IMR-90 (cell line): ENCODE measurements at regions not wholly inside any gene's neighbourhood (a gene's known extent, or its start where the extent isn't known, plus 50 kb on each side); places are given as distances from the start of the nearest gene placed in this dataset.

Source experiments
- ATAC-seq: fragments of 200-7000 bp; cut with Tn5 transposase; 2 replicates; pipeline ENCODE4 v1.9.1; 2020; ENCODE audit warnings: low read depth, mild to moderate bottlenecking, moderate library complexity
- BruUV-seq: library from RNA; stranded (reverse); fragments of 400-500 nt; replicated peaks from 2 replicates; lab custom pipeline; 2021; lab: Mats Ljungman, UMichigan
- CTCF ChIA-PET: fragments of 300-600 bp; formaldehyde crosslinking; extraction: SDS; loops from one replicate; lab custom pipeline; 2021; ENCODE audit warnings: antibody characterized with exemption; lab: Yijun Ruan, JAX
- POLR2A ChIA-PET: fragments of 300-600 bp; sonication (Branson Sonifier 250); formaldehyde crosslinking; loops from one replicate; lab custom pipeline; 2022; ENCODE audit warnings: antibody characterized with exemption; ENCODE audit not compliant: unreplicated experiment; lab: Charles Lee
- DNase-seq: peaks from one replicate; pipeline ENCODE4 v3.0.0; 2013
- H2AFZ ChIP-seq: replicated peaks from 2 replicates; pipeline ENCODE3; 2013; ENCODE audit warnings: low read length, mild to moderate bottlenecking; ENCODE audit not compliant: poor library complexity
- H2AK5ac ChIP-seq: 2 replicates; pipeline ENCODE4 v1.6.1; 2013; ENCODE audit warnings: low read depth, low read length, inconsistent platforms
- H2AK9ac ChIP-seq: replicated peaks from 2 replicates; pipeline ENCODE3; 2013; ENCODE audit warnings: mild to moderate bottlenecking, low read depth, low read length, moderate library complexity; ENCODE audit not compliant: poor library complexity
- H2BK120ac ChIP-seq: 2 replicates; pipeline ENCODE4 v1.6.1; 2013; ENCODE audit warnings: low read depth, low read length, inconsistent platforms
- H2BK15ac ChIP-seq: 3 replicates; pipeline ENCODE4 v1.6.1; 2013; ENCODE audit warnings: low read depth, low read length, inconsistent platforms
- H2BK20ac ChIP-seq: 2 replicates; pipeline ENCODE4 v1.6.1; 2013; ENCODE audit warnings: low read depth, mild to moderate bottlenecking, inconsistent platforms, low read length, moderate library complexity
- H2BK5ac ChIP-seq: 2 replicates; pipeline ENCODE4 v1.6.1; 2013; ENCODE audit warnings: mild to moderate bottlenecking, low read depth, low read length, inconsistent platforms; ENCODE audit not compliant: poor library complexity, severe bottlenecking
- H3K14ac ChIP-seq: replicated peaks from 2 replicates; pipeline ENCODE4 v1.6.1; 2013; ENCODE audit warnings: low read depth, low read length, inconsistent platforms
- H3K18ac ChIP-seq: 2 replicates; pipeline ENCODE4 v1.6.1; 2013; ENCODE audit warnings: low read depth, low read length, control low read depth
- H3K23ac ChIP-seq: 2 replicates; pipeline ENCODE4 v1.6.1; 2013; ENCODE audit warnings: low read depth, low read length, inconsistent platforms
- H3K27ac ChIP-seq: 2 replicates; pipeline ENCODE4 v1.5.1; 2013; ENCODE audit warnings: mild to moderate bottlenecking, control low read depth, low read length; ENCODE audit not compliant: insufficient read depth
- H3K27me3 ChIP-seq: 2 replicates; pipeline ENCODE4 v1.6.1; 2013; ENCODE audit warnings: low read length; ENCODE audit not compliant: control insufficient read depth, insufficient read depth
- H3K36me3 ChIP-seq: 2 replicates; pipeline ENCODE4 v1.6.1; 2013; ENCODE audit warnings: low read length, mixed read lengths; ENCODE audit not compliant: control insufficient read depth, insufficient read depth
- H3K4ac ChIP-seq: 2 replicates; pipeline ENCODE4 v1.6.1; 2013; ENCODE audit warnings: low read depth, low read length, inconsistent platforms
- H3K4me1 ChIP-seq: 2 replicates; pipeline ENCODE4 v1.6.1; 2013; ENCODE audit warnings: low read length, mixed read lengths; ENCODE audit not compliant: control insufficient read depth, insufficient read depth
- H3K4me2 ChIP-seq: 2 replicates; pipeline ENCODE4 v1.6.1; 2013; ENCODE audit warnings: low read depth, mild to moderate bottlenecking, control low read depth, low read length, moderate library complexity
- H3K4me3 ChIP-seq: 2 replicates; pipeline ENCODE4 v1.5.1; 2013; ENCODE audit warnings: low read depth, mild to moderate bottlenecking, control low read depth, low read length, moderate library complexity; ENCODE audit not compliant: insufficient read depth
- H3K56ac ChIP-seq: 2 replicates; pipeline ENCODE4 v1.6.1; 2013; ENCODE audit warnings: low read length, inconsistent platforms; ENCODE audit not compliant: insufficient read depth; ENCODE audit errors: extremely low read depth
- H3K79me1 ChIP-seq, 2 experiments: 2 replicates each; pipeline ENCODE4 v1.6.1; 2013; ENCODE audit warnings: low read length in 2 of 2, inconsistent platforms in 1 of 2, low read depth in 1 of 2
- H3K9ac ChIP-seq: 2 replicates; pipeline ENCODE4 v1.6.1; 2013; ENCODE audit warnings: low read depth, low read length, control low read depth
- H3K9me1 ChIP-seq: 2 replicates; pipeline ENCODE4 v1.6.1; 2013; ENCODE audit warnings: low read length, inconsistent platforms; ENCODE audit not compliant: insufficient read depth
- H3K9me3 ChIP-seq: 2 replicates; pipeline ENCODE4 v1.6.1; 2013; ENCODE audit warnings: low read length; ENCODE audit not compliant: control insufficient read depth, insufficient read depth
- H4K20me1 ChIP-seq: 2 replicates; pipeline ENCODE4 v1.6.1; 2013; ENCODE audit warnings: low read length, inconsistent platforms; ENCODE audit not compliant: insufficient read depth
- H4K5ac ChIP-seq: 2 replicates; pipeline ENCODE4 v1.6.1; 2013; ENCODE audit warnings: mild to moderate bottlenecking, low read depth, low read length, control low read depth
- H4K8ac ChIP-seq, 2 experiments: 2 replicates each; pipeline ENCODE4 v1.6.1; 2013; ENCODE audit warnings: low read depth in 2 of 2, low read length in 2 of 2, control low read depth in 1 of 2, inconsistent platforms in 1 of 2
- H4K91ac ChIP-seq: 2 replicates; pipeline ENCODE4 v1.6.1; 2013; ENCODE audit warnings: low read depth, low read length, inconsistent platforms; ENCODE audit not compliant: insufficient read depth
- MAFK ChIP-seq: IDR thresholded peaks from 2 replicates; pipeline ENCODE4 v1.6.1; 2012; ENCODE audit warnings: low read depth, low read length, improper control_type of control experiment
- MXI1 ChIP-seq: IDR thresholded peaks from 2 replicates; pipeline ENCODE4 v1.6.1; 2012; ENCODE audit warnings: low read depth, mild to moderate bottlenecking, low read length, moderate library complexity, borderline replicate concordance
- POLR2A ChIP-seq: IDR thresholded peaks from 2 replicates; pipeline ENCODE4 v1.6.1; 2012; ENCODE audit warnings: mild to moderate bottlenecking, low read depth, low read length
- RAD21 ChIP-seq: IDR thresholded peaks from 2 replicates; pipeline ENCODE4 v1.6.1; 2012; ENCODE audit warnings: low read length, improper control_type of control experiment
- RFX5 ChIP-seq: IDR thresholded peaks from 2 replicates; pipeline ENCODE4 v1.8.0; 2012; ENCODE audit warnings: low read depth, mild to moderate bottlenecking, low read length, moderate library complexity
- WGBS, 2 experiments: methylation state at CpG; one replicate each; pipeline versions ENCODE4 v1.1.5 to v1.1.7; 2013; ENCODE audit warnings: missing lambda C conversion rate in 2 of 2; ENCODE audit not compliant: insufficient read length in 1 of 2; ENCODE audit errors: extremely low coverage in 2 of 2; 5-methylcytosine and 5-hydroxymethylcytosine counted together
- dilution Hi-C: fragments of 300-500 bp; cut with HindIII; formaldehyde crosslinking; loops from one replicate; pipeline ENCODE4 v1.14.3; 2018; ENCODE audit warnings: low sequenced_read_pairs; ENCODE audit not compliant: unreplicated experiment
- in situ Hi-C: fragments of 300-500 bp; cut with MboI; formaldehyde crosslinking; loops from 3 replicates; pipeline ENCODE4 v1.14.3; 2019; ENCODE audit warnings: low sequenced_read_pairs, inconsistent platforms, mixed read lengths
- intact Hi-C: fragments of 100-400 bp; cut with micrococcal nuclease; formaldehyde crosslinking; loops from 2 replicates; pipeline ENCODE4 v1.10.0; 2022

GRCh38 chr3:144433006-144433405 is 461.4 kb downstream of the DIPK2A start:
- no peak overlapping the region for H4K91ac ChIP-seq
- ATAC-seq (no peak), DNase-seq (no peak)
- dilution Hi-C loops, result no loop called here
- CTCF ChIA-PET, result no interaction called here
- no peak overlapping the region for H2BK15ac ChIP-seq
- no peak overlapping the region for H2BK5ac ChIP-seq
- intact Hi-C loops, result no loop called here
- H3K9ac ChIP-seq, result no peak overlapping the region
- no peak overlapping the region for H2BK120ac ChIP-seq
- TF ChIP-seq MXI1 (no peak), MAFK (no peak), POLR2A (no peak), RFX5 (no peak), RAD21 (no peak)
- H3K4ac ChIP-seq, result no peak overlapping the region
- H4K20me1 ChIP-seq, result no peaks in the 10 kb centered on the region
- no peak overlapping the region for H3K4me3 ChIP-seq
- H3K79me1 ChIP-seq, result no peaks in the 10 kb centered on the region
- in situ Hi-C loops, result loop anchor here (25.0 kb wide), 1 partner anchor 104 kb away; no protein-coding TSS in a partner anchor
- no peaks in the 10 kb centered on the region for H3K9me3 ChIP-seq
- H3K14ac ChIP-seq, result no peak overlapping the region
- no peaks in the 10 kb centered on the region for H3K9me1 ChIP-seq
- H3K4me2 ChIP-seq, result no peak overlapping the region
- H4K8ac ChIP-seq, result no peak overlapping the region
- H3K27ac ChIP-seq, result no peak overlapping the region
- H4K5ac ChIP-seq, result no peak overlapping the region
- POLR2A ChIA-PET, result no interaction called here
- no peak overlapping the region for H3K23ac ChIP-seq
- WGBS, 2 experiments, result 33% methylated on average over 1 of the region's 1 CpG; no CpG with 5 or more reads in 1 of the 2 experiments
- no peak overlapping the region for H2AFZ ChIP-seq
- H2AK5ac ChIP-seq, result no peak overlapping the region
- H3K56ac ChIP-seq, result no peak overlapping the region
- no peak overlapping the region for H2BK20ac ChIP-seq
- H2AK9ac ChIP-seq, result no peak overlapping the region
- H3K18ac ChIP-seq, result no peak overlapping the region
- H3K36me3 ChIP-seq, result no peaks in the 10 kb centered on the region
- no TSS peak for BruUV-seq
- H3K4me1 ChIP-seq, result no peaks in the 10 kb centered on the region
- no peaks in the 10 kb centered on the region for H3K27me3 ChIP-seq
